ENCODE measurements at regions not wholly inside any gene's neighbourhood (a gene's known extent, or its start where the extent isn't known, plus 50 kb on each side); places are given as distances from the start of the nearest gene placed in this dataset.

GRCh38 chr3:7876741-7877297 is 624.8 kb upstream of the LMCD1 start:
- TF ChIP-seq CTCF (IDR thresholded peaks at IDR 0.05; ENCODE audit: control insufficient read depth, insufficient read depth, low read depth, low read length, missing control alignments): no peak
- H3K4me3 ChIP-seq (ENCODE audit: control insufficient read depth, low read depth, low read length): no peak overlapping the region
- no peak for DNase-seq (ENCODE audit: low read depth)

- TF ChIP-seq CTCF (IDR thresholded peaks at IDR 0.05; ENCODE audit: control insufficient read depth, insufficient read depth, low read depth, low read length, missing control alignments): no peak
- DNase-seq (ENCODE audit: low read depth): no peak
- no peak overlapping the region for H3K4me3 ChIP-seq (ENCODE audit: control insufficient read depth, low read depth, low read length)
These were observed 624.3 kb upstream of the LMCD1 start for GRCh38 chr3:7877312-7877711.

- no peak for TF ChIP-seq CTCF (IDR thresholded peaks at IDR 0.05; ENCODE audit: control insufficient read depth, insufficient read depth, low read depth, low read length, missing control alignments)
- no peak overlapping the region for H3K4me3 ChIP-seq (ENCODE audit: control insufficient read depth, low read depth, low read length)
These were observed 622.1 kb upstream of the LMCD1 start for GRCh38 chr3:7879572-7879971.

GRCh38 chr3:7881946-7882345 is 619.7 kb upstream of the LMCD1 start:
- H3K4me3 ChIP-seq (ENCODE audit: control insufficient read depth, low read depth, low read length): no peak overlapping the region
- no peak for TF ChIP-seq CTCF (IDR thresholded peaks at IDR 0.05; ENCODE audit: control insufficient read depth, insufficient read depth, low read depth, low read length, missing control alignments)
- no peak for DNase-seq (ENCODE audit: low read depth)

More at GRCh38 chr3:7879572-7879971, 622.1 kb upstream of the LMCD1 start:
- DNase-seq (ENCODE audit: low read depth): no peak

GRCh38 chr3:7897655-7898054 is 604.0 kb upstream of the LMCD1 start:
- no peak for DNase-seq (ENCODE audit: low read depth)
- no peak overlapping the region for H3K4me3 ChIP-seq (ENCODE audit: control insufficient read depth, low read depth, low read length)
- TF ChIP-seq CTCF (IDR thresholded peaks at IDR 0.05; ENCODE audit: control insufficient read depth, insufficient read depth, low read depth, low read length, missing control alignments): no peak

- H3K4me3 ChIP-seq (ENCODE audit: control insufficient read depth, low read depth, low read length): no peak overlapping the region
- TF ChIP-seq CTCF (IDR thresholded peaks at IDR 0.05; ENCODE audit: control insufficient read depth, insufficient read depth, low read depth, low read length, missing control alignments): no peak
- no peak for DNase-seq (ENCODE audit: low read depth)
These were observed 588.3 kb upstream of the LMCD1 start for GRCh38 chr3:7913283-7913682.

- H3K4me3 ChIP-seq (ENCODE audit: control insufficient read depth, low read depth, low read length): no peak overlapping the region
- TF ChIP-seq CTCF (IDR thresholded peaks at IDR 0.05; ENCODE audit: control insufficient read depth, insufficient read depth, low read depth, low read length, missing control alignments): no peak
- DNase-seq (ENCODE audit: low read depth): no peak
These were observed 586.3 kb upstream of the LMCD1 start for GRCh38 chr3:7915356-7915755.
